ENCODE measurements at regions not wholly inside any gene's neighbourhood (a gene's known extent, or its start where the extent isn't known, plus 50 kb on each side); places are given as distances from the start of the nearest gene placed in this dataset.

DNA sequence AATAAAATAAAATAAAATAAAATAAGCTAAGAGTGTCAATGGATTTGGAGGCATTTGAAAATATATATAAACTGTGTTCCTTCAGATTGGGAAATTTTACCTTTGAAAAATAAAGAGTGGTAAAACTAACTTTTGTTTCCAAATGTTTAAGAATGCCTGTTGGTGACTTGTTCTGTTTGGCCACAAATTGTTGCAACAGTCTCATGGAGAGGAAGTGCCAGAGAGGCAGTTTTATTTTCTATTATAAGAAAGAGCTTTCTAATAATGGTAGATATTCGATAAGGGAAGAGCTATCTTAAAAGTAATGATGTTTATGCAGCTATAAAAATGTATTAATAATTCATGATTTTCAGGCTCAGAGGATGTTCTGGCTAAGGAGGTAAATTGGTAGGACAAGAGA, 68.8 kb upstream of the MDGA2 start:
- no peak for TF ChIP-seq GABPA (IDR thresholded peaks at IDR 0.05; ENCODE audit: low read depth)
- TF ChIP-seq, protein P1, sequence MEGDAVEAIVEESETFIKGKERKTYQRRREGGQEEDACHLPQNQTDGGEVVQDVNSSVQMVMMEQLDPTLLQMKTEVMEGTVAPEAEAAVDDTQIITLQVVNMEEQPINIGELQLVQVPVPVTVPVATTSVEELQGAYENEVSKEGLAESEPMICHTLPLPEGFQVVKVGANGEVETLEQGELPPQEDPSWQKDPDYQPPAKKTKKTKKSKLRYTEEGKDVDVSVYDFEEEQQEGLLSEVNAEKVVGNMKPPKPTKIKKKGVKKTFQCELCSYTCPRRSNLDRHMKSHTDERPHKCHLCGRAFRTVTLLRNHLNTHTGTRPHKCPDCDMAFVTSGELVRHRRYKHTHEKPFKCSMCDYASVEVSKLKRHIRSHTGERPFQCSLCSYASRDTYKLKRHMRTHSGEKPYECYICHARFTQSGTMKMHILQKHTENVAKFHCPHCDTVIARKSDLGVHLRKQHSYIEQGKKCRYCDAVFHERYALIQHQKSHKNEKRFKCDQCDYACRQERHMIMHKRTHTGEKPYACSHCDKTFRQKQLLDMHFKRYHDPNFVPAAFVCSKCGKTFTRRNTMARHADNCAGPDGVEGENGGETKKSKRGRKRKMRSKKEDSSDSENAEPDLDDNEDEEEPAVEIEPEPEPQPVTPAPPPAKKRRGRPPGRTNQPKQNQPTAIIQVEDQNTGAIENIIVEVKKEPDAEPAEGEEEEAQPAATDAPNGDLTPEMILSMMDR (IDR thresholded peaks at IDR 0.05) = no peak
- TF ChIP-seq, protein P2, sequence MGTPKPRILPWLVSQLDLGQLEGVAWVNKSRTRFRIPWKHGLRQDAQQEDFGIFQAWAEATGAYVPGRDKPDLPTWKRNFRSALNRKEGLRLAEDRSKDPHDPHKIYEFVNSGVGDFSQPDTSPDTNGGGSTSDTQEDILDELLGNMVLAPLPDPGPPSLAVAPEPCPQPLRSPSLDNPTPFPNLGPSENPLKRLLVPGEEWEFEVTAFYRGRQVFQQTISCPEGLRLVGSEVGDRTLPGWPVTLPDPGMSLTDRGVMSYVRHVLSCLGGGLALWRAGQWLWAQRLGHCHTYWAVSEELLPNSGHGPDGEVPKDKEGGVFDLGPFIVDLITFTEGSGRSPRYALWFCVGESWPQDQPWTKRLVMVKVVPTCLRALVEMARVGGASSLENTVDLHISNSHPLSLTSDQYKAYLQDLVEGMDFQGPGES (IDR thresholded peaks at IDR 0.05; ENCODE audit: low read depth, low read length) = no peak
- no peak for TF ChIP-seq RAD21 (IDR thresholded peaks at IDR 0.05; ENCODE audit: low read length)
- TF ChIP-seq, protein P3, sequence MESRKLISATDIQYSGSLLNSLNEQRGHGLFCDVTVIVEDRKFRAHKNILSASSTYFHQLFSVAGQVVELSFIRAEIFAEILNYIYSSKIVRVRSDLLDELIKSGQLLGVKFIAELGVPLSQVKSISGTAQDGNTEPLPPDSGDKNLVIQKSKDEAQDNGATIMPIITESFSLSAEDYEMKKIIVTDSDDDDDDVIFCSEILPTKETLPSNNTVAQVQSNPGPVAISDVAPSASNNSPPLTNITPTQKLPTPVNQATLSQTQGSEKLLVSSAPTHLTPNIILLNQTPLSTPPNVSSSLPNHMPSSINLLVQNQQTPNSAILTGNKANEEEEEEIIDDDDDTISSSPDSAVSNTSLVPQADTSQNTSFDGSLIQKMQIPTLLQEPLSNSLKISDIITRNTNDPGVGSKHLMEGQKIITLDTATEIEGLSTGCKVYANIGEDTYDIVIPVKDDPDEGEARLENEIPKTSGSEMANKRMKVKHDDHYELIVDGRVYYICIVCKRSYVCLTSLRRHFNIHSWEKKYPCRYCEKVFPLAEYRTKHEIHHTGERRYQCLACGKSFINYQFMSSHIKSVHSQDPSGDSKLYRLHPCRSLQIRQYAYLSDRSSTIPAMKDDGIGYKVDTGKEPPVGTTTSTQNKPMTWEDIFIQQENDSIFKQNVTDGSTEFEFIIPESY (IDR thresholded peaks at IDR 0.05; ENCODE audit: borderline replicate concordance, low read depth) = no peak
- no peak for TF ChIP-seq EP300 (IDR thresholded peaks at IDR 0.05; ENCODE audit: borderline replicate concordance in 1 of 2, low read depth in 1 of 2, low read length in 1 of 2)
- no peak for TF ChIP-seq POLR2AphosphoS5 (IDR thresholded peaks at IDR 0.05; ENCODE audit: low read depth, low read length)
- TF ChIP-seq, protein P4, sequence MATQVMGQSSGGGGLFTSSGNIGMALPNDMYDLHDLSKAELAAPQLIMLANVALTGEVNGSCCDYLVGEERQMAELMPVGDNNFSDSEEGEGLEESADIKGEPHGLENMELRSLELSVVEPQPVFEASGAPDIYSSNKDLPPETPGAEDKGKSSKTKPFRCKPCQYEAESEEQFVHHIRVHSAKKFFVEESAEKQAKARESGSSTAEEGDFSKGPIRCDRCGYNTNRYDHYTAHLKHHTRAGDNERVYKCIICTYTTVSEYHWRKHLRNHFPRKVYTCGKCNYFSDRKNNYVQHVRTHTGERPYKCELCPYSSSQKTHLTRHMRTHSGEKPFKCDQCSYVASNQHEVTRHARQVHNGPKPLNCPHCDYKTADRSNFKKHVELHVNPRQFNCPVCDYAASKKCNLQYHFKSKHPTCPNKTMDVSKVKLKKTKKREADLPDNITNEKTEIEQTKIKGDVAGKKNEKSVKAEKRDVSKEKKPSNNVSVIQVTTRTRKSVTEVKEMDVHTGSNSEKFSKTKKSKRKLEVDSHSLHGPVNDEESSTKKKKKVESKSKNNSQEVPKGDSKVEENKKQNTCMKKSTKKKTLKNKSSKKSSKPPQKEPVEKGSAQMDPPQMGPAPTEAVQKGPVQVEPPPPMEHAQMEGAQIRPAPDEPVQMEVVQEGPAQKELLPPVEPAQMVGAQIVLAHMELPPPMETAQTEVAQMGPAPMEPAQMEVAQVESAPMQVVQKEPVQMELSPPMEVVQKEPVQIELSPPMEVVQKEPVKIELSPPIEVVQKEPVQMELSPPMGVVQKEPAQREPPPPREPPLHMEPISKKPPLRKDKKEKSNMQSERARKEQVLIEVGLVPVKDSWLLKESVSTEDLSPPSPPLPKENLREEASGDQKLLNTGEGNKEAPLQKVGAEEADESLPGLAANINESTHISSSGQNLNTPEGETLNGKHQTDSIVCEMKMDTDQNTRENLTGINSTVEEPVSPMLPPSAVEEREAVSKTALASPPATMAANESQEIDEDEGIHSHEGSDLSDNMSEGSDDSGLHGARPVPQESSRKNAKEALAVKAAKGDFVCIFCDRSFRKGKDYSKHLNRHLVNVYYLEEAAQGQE (IDR thresholded peaks at IDR 0.05; ENCODE audit: low read depth, low read length) = no peak

All from SK-N-SH (cell line).